ENCODE measurements at regions not wholly inside any gene's neighbourhood (a gene's known extent, or its start where the extent isn't known, plus 50 kb on each side); places are given as distances from the start of the nearest gene placed in this dataset.

GRCh38 chr3:124398594-124398993 is 331.7 kb upstream of the UMPS start:
- H3K9me3 Mint-ChIP-seq (ENCODE audit: unreplicated experiment) = no peaks in the 10 kb centered on the region
- Histone ChIP-seq H3K27me3 (replicated peaks; ENCODE audit: control insufficient read depth, insufficient read depth, low read length) (no peaks in the 10 kb centered on the region), H3K4me1 (peaks cover 10% of the 10 kb centered on the region), H3K36me3 (ENCODE audit: control insufficient read depth, insufficient read depth, low read length) (no peaks in the 10 kb centered on the region), H3K4me3 (ENCODE audit: low read depth, low read length) (no peak overlapping the region), H3K9me3 (no peaks in the 10 kb centered on the region)
- H3K4me3 Mint-ChIP-seq (ENCODE audit: unreplicated experiment) = no peak overlapping the region
- H3K36me3 Mint-ChIP-seq (ENCODE audit: insufficient read depth, unreplicated experiment) = no peaks in the 10 kb centered on the region
- ChIA-PET POLR2A (no interaction called here), CTCF (no interaction called here)
- no peak overlapping the region for H3K27ac Mint-ChIP-seq (ENCODE audit: unreplicated experiment)
- TF ChIP-seq CTCF (IDR thresholded peaks at IDR 0.05; ENCODE audit: insufficient read depth in 1 of 2, low read depth in 1 of 2, low read length in 1 of 2, severe bottlenecking in 1 of 2, unreplicated experiment in 1 of 2) = no peak
- H3K27me3 Mint-ChIP-seq (ENCODE audit: insufficient read depth, unreplicated experiment) = peaks cover 3% of the 10 kb centered on the region
- no TSS peak for BruUV-seq (replicated peaks)
- H3K4me1 Mint-ChIP-seq (ENCODE audit: low read depth, unreplicated experiment) = peaks cover 13% of the 10 kb centered on the region
- DNase-seq = no peak
- intact Hi-C loops (cut with micrococcal nuclease; ENCODE audit: unreplicated experiment) = no loop called here

- no peaks in the 10 kb centered on the region for H3K36me3 Mint-ChIP-seq (ENCODE audit: insufficient read depth, unreplicated experiment)
- TF ChIP-seq CTCF (IDR thresholded peaks at IDR 0.05; ENCODE audit: insufficient read depth in 1 of 2, low read depth in 1 of 2, low read length in 1 of 2, severe bottlenecking in 1 of 2, unreplicated experiment in 1 of 2) = no peak
- Histone ChIP-seq H3K4me3 (ENCODE audit: low read depth, low read length) (no peak overlapping the region), H3K36me3 (ENCODE audit: control insufficient read depth, insufficient read depth, low read length) (no peaks in the 10 kb centered on the region), H3K4me1 (peaks cover 10% of the 10 kb centered on the region), H3K27me3 (replicated peaks; ENCODE audit: control insufficient read depth, insufficient read depth, low read length) (no peaks in the 10 kb centered on the region), H3K9me3 (no peaks in the 10 kb centered on the region)
- H3K27ac Mint-ChIP-seq (ENCODE audit: unreplicated experiment) = no peak overlapping the region
- POLR2A ChIA-PET = no interaction called here
- peaks cover 13% of the 10 kb centered on the region for H3K4me1 Mint-ChIP-seq (ENCODE audit: low read depth, unreplicated experiment)
- intact Hi-C loops (cut with micrococcal nuclease; ENCODE audit: unreplicated experiment) = loop anchor here (5.0 kb wide), 1 partner anchor 50 kb away; no protein-coding TSS in a partner anchor
- H3K4me3 Mint-ChIP-seq (ENCODE audit: unreplicated experiment) = no peak overlapping the region
- CTCF ChIA-PET = no interaction called here
- DNase-seq = peak in 1 of 2 experiments; percentile 25
- no peaks in the 10 kb centered on the region for H3K9me3 Mint-ChIP-seq (ENCODE audit: unreplicated experiment)
- H3K27me3 Mint-ChIP-seq (ENCODE audit: insufficient read depth, unreplicated experiment) = no peaks in the 10 kb centered on the region
- BruUV-seq (replicated peaks) = no TSS peak
Measured at GRCh38 chr3:124401843-124402242, 328.4 kb upstream of the UMPS start.

- H3K36me3 Mint-ChIP-seq (ENCODE audit: insufficient read depth, unreplicated experiment) = no peaks in the 10 kb centered on the region
Measured at GRCh38 chr3:124402791-124403190, 327.5 kb upstream of the UMPS start.

More at GRCh38 chr3:124402791-124403190, 327.5 kb upstream of the UMPS start:
- ChIA-PET CTCF (no interaction called here), POLR2A (no interaction called here)
- Histone ChIP-seq H3K36me3 (ENCODE audit: control insufficient read depth, insufficient read depth, low read length) (no peaks in the 10 kb centered on the region), H3K4me1 (peaks cover 10% of the 10 kb centered on the region), H3K4me3 (ENCODE audit: low read depth, low read length) (no peak overlapping the region), H3K27me3 (replicated peaks; ENCODE audit: control insufficient read depth, insufficient read depth, low read length) (no peaks in the 10 kb centered on the region), H3K9me3 (no peaks in the 10 kb centered on the region)
- no peak for TF ChIP-seq CTCF (IDR thresholded peaks at IDR 0.05; ENCODE audit: insufficient read depth in 1 of 2, low read depth in 1 of 2, low read length in 1 of 2, severe bottlenecking in 1 of 2, unreplicated experiment in 1 of 2)
- Mint-ChIP-seq H3K4me3 (ENCODE audit: unreplicated experiment) (no peak overlapping the region), H3K27ac (ENCODE audit: unreplicated experiment) (no peak overlapping the region), H3K9me3 (ENCODE audit: unreplicated experiment) (no peaks in the 10 kb centered on the region), H3K4me1 (ENCODE audit: low read depth, unreplicated experiment) (peaks cover 13% of the 10 kb centered on the region), H3K27me3 (ENCODE audit: insufficient read depth, unreplicated experiment) (no peaks in the 10 kb centered on the region)
- BruUV-seq (replicated peaks) = no TSS peak
- no peak for DNase-seq
- intact Hi-C loops (cut with micrococcal nuclease; ENCODE audit: unreplicated experiment) = loop anchor here (5.0 kb wide), 1 partner anchor 50 kb away; no protein-coding TSS in a partner anchor
